ENCODE measurements at regions not wholly inside any gene's neighbourhood (a gene's known extent, or its start where the extent isn't known, plus 50 kb on each side); places are given as distances from the start of the nearest gene placed in this dataset.

DNA sequence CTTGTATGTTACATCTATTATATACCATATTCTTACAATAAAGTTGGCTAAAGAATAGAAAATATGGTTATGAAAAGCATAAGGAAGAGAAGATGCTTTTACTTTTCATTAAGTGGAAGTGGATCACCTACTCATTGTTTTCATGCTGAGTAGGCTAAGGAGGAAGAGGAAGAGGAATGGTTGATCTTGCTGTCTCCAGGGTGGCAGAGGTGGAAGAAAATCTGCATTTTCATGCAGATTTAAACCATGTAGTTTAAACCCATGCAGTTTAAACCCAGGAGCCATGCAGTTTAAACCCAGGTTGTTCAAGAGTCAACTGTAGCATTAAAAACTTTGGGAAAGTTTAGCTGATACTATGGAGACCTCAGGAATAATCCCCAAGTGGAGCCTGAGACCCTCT lies 214.8 kb upstream of the NAALADL2 start:
- Mint-ChIP-seq H3K4me1 (ENCODE audit: low read depth, unreplicated experiment) (peaks cover 2% of the 10 kb centered on the region), H3K27me3 (ENCODE audit: low read depth, unreplicated experiment) (no peaks in the 10 kb centered on the region), H3K9me3 (ENCODE audit: unreplicated experiment) (no peaks in the 10 kb centered on the region), H3K27ac (ENCODE audit: unreplicated experiment) (no peak overlapping the region), H3K36me3 (ENCODE audit: low read depth, unreplicated experiment) (no peaks in the 10 kb centered on the region), H3K4me3 (ENCODE audit: unreplicated experiment) (no peak overlapping the region)
- no peak for FAIRE-seq
- H3K9ac ChIP-seq (ENCODE audit: low read length), result no peak overlapping the region
- no peak for TF ChIP-seq EZH2 (IDR thresholded peaks at IDR 0.05; ENCODE audit: insufficient read depth, low read length)
- TF ChIP-seq, protein P1, sequence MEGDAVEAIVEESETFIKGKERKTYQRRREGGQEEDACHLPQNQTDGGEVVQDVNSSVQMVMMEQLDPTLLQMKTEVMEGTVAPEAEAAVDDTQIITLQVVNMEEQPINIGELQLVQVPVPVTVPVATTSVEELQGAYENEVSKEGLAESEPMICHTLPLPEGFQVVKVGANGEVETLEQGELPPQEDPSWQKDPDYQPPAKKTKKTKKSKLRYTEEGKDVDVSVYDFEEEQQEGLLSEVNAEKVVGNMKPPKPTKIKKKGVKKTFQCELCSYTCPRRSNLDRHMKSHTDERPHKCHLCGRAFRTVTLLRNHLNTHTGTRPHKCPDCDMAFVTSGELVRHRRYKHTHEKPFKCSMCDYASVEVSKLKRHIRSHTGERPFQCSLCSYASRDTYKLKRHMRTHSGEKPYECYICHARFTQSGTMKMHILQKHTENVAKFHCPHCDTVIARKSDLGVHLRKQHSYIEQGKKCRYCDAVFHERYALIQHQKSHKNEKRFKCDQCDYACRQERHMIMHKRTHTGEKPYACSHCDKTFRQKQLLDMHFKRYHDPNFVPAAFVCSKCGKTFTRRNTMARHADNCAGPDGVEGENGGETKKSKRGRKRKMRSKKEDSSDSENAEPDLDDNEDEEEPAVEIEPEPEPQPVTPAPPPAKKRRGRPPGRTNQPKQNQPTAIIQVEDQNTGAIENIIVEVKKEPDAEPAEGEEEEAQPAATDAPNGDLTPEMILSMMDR (IDR thresholded peaks at IDR 0.05; ENCODE audit: insufficient read depth, low read depth, low read length), result no peak
- H4K20me1 ChIP-seq (ENCODE audit: insufficient read depth, low read length), result no peaks in the 10 kb centered on the region
- no peak overlapping the region for H2AFZ ChIP-seq (ENCODE audit: low read depth, low read length)
- no peak for DNase-seq (ENCODE audit: low read depth)
- no peaks in the 10 kb centered on the region for H3K9me3 ChIP-seq (ENCODE audit: insufficient read depth, low read depth, low read length)
- no peaks in the 10 kb centered on the region for H3K27me3 ChIP-seq (ENCODE audit: insufficient read depth, low read length)
- no peaks in the 10 kb centered on the region for H3K36me3 ChIP-seq (ENCODE audit: insufficient read depth, low read length)
- H3K4me1 ChIP-seq (ENCODE audit: insufficient read depth, low read length), result no peaks in the 10 kb centered on the region
- H3K4me3 ChIP-seq (ENCODE audit: insufficient read depth, low read depth, low read length), result no peak overlapping the region
- no peak overlapping the region for H3K27ac ChIP-seq (ENCODE audit: low read depth, low read length)
- H3K79me2 ChIP-seq (ENCODE audit: insufficient read depth, low read length), result no peaks in the 10 kb centered on the region
- no peak overlapping the region for H3K4me2 ChIP-seq (ENCODE audit: low read length)

DNA sequence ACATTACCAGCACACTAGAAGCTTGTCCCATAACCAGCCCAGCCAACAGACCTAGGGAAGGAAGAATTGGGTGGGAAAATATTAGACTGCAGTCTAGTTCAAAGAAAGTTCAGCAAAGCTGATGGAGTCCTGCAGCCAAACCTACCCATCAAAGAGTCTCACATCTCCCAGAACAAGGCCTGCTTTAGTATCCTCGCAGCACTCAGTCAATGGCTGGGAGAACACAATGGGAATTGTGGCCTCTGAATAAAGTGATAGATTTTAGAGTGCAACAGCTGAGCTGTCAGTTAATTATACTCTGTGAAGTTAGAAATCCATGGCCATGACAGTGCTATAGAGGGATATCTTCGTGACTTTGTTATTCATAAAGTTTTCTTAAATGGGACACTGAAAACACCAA lies 207.2 kb upstream of the NAALADL2 start:
- no peak for FAIRE-seq

DNA sequence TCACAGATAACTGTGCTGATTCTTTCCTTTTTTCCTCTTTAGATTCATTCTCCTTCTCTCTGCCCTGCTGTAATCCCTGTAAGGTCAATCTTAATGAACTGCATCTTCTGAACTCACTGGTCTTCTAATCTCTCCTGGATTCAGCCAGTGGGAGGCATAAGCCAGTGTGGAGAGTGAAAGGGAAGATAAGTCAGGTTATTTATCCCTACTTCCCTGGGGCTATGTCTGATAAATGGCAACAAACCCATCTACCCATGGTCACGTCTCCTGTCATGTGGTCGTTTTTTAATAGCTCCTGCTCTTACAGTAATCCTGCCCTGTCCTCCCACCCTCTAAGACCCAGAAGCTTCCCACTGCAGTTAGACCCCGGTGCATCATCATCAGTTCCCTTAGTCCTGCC lies 199.6 kb upstream of the NAALADL2 start:
- Mint-ChIP-seq H3K4me1 (ENCODE audit: low read depth, unreplicated experiment) (no peaks in the 10 kb centered on the region), H3K9me3 (ENCODE audit: unreplicated experiment) (no peaks in the 10 kb centered on the region), H3K27ac (ENCODE audit: unreplicated experiment) (no peak overlapping the region), H3K27me3 (ENCODE audit: low read depth, unreplicated experiment) (no peaks in the 10 kb centered on the region), H3K36me3 (ENCODE audit: low read depth, unreplicated experiment) (no peaks in the 10 kb centered on the region), H3K4me3 (ENCODE audit: unreplicated experiment) (no peak overlapping the region)
- H3K27me3 ChIP-seq (ENCODE audit: insufficient read depth, low read length), result no peaks in the 10 kb centered on the region
- no peak overlapping the region for H3K27ac ChIP-seq (ENCODE audit: low read depth, low read length)
- H3K4me2 ChIP-seq (ENCODE audit: low read length), result no peak overlapping the region
- no peak overlapping the region for H3K4me3 ChIP-seq (ENCODE audit: insufficient read depth, low read depth, low read length)
- H4K20me1 ChIP-seq (ENCODE audit: insufficient read depth, low read length), result no peaks in the 10 kb centered on the region
- H3K9me3 ChIP-seq (ENCODE audit: insufficient read depth, low read depth, low read length), result no peaks in the 10 kb centered on the region
- H3K79me2 ChIP-seq (ENCODE audit: insufficient read depth, low read length), result no peaks in the 10 kb centered on the region
- H3K36me3 ChIP-seq (ENCODE audit: insufficient read depth, low read length), result no peaks in the 10 kb centered on the region
- no peak overlapping the region for H3K9ac ChIP-seq (ENCODE audit: low read length)
- TF ChIP-seq, protein P1 (IDR thresholded peaks at IDR 0.05; ENCODE audit: insufficient read depth, low read depth, low read length), result no peak
- TF ChIP-seq EZH2 (IDR thresholded peaks at IDR 0.05; ENCODE audit: insufficient read depth, low read length), result no peak
- no peak for DNase-seq (ENCODE audit: low read depth)
- H3K4me1 ChIP-seq (ENCODE audit: insufficient read depth, low read length), result no peaks in the 10 kb centered on the region
- H2AFZ ChIP-seq (ENCODE audit: low read depth, low read length), result no peak overlapping the region
- no peak for FAIRE-seq

More for the DNA sequence above, 207.2 kb upstream of the NAALADL2 start:
- no peaks in the 10 kb centered on the region for H3K79me2 ChIP-seq (ENCODE audit: insufficient read depth, low read length)
- H3K9me3 ChIP-seq (ENCODE audit: insufficient read depth, low read depth, low read length), result no peaks in the 10 kb centered on the region
- H3K4me2 ChIP-seq (ENCODE audit: low read length), result no peak overlapping the region
- no peak overlapping the region for H2AFZ ChIP-seq (ENCODE audit: low read depth, low read length)
- H3K4me1 Mint-ChIP-seq (ENCODE audit: low read depth, unreplicated experiment), result no peaks in the 10 kb centered on the region
- no peak overlapping the region for H3K27ac Mint-ChIP-seq (ENCODE audit: unreplicated experiment)
- TF ChIP-seq, protein P1 (IDR thresholded peaks at IDR 0.05; ENCODE audit: insufficient read depth, low read depth, low read length), result no peak
- TF ChIP-seq EZH2 (IDR thresholded peaks at IDR 0.05; ENCODE audit: insufficient read depth, low read length), result no peak
- no peaks in the 10 kb centered on the region for H3K27me3 Mint-ChIP-seq (ENCODE audit: low read depth, unreplicated experiment)
- H3K27me3 ChIP-seq (ENCODE audit: insufficient read depth, low read length), result no peaks in the 10 kb centered on the region
- no peak overlapping the region for H3K27ac ChIP-seq (ENCODE audit: low read depth, low read length)
- no peak overlapping the region for H3K4me3 Mint-ChIP-seq (ENCODE audit: unreplicated experiment)
- H3K9ac ChIP-seq (ENCODE audit: low read length), result no peak overlapping the region
- H3K36me3 Mint-ChIP-seq (ENCODE audit: low read depth, unreplicated experiment), result no peaks in the 10 kb centered on the region
- no peak overlapping the region for H3K4me3 ChIP-seq (ENCODE audit: insufficient read depth, low read depth, low read length)
- DNase-seq (ENCODE audit: low read depth), result no peak
- no peaks in the 10 kb centered on the region for H3K36me3 ChIP-seq (ENCODE audit: insufficient read depth, low read length)
- no peaks in the 10 kb centered on the region for H4K20me1 ChIP-seq (ENCODE audit: insufficient read depth, low read length)
- no peaks in the 10 kb centered on the region for H3K9me3 Mint-ChIP-seq (ENCODE audit: unreplicated experiment)
- no peaks in the 10 kb centered on the region for H3K4me1 ChIP-seq (ENCODE audit: insufficient read depth, low read length)
